HCT116 (cell line): ENCODE measurements at regions not wholly inside any gene's neighbourhood (a gene's known extent, or its start where the extent isn't known, plus 50 kb on each side); places are given as distances from the start of the nearest gene placed in this dataset.

Experiments
- CEBPB ChIP-seq: IDR thresholded peaks from 2 replicates; pipeline ENCODE4 v1.6.1; 2012; ENCODE audit warnings: low read depth
- EZH2 ChIP-seq: fragments of 200-600 bp; sonication (generic); IDR thresholded peaks from 2 replicates; pipeline ENCODE4 v1.6.1; 2017; ENCODE audit warnings: antibody characterized with exemption, mixed run types
- POLR2A ChIP-seq: IDR thresholded peaks from 2 replicates; pipeline ENCODE4 v1.7.0; 2011; ENCODE audit warnings: borderline replicate concordance; ENCODE audit not compliant: insufficient read depth, insufficient read length; ENCODE audit errors: extremely low read depth
- POLR2AphosphoS5 ChIP-seq: IDR thresholded peaks from 2 replicates; pipeline ENCODE4 v1.6.1; 2011; ENCODE audit warnings: mild to moderate bottlenecking, low read depth, low read length, moderate library complexity
- RAD21 ChIP-seq: IDR thresholded peaks from 2 replicates; pipeline ENCODE4 v1.6.1; 2012; ENCODE audit warnings: low read depth, mild to moderate bottlenecking
- TCF7L2 ChIP-seq: IDR thresholded peaks from 2 replicates; pipeline ENCODE4 v1.7.0; 2011; ENCODE audit warnings: borderline replicate concordance, inconsistent platforms; ENCODE audit not compliant: insufficient read depth, insufficient read length; ENCODE audit errors: extremely low read depth
- TF ChIP-seq, protein P1 (sequence below), 3 experiments: fragments of 200-600 bp in 1 of 3; sonication (generic) in 1 of 3; IDR thresholded peaks in 2 of 3; conservative IDR thresholded peaks in 1 of 3; 2 replicates each; pipeline ENCODE4 v1.5.1; 2012 to 2017; ENCODE audit warnings: low read depth in 2 of 3, low read length in 2 of 3, antibody characterized with exemption in 1 of 3, borderline replicate concordance in 1 of 3, control low read depth in 1 of 3, mild to moderate bottlenecking in 1 of 3, mixed read lengths in 1 of 3, mixed run types in 1 of 3, moderate library complexity in 1 of 3; ENCODE audit not compliant: insufficient read depth in 1 of 3

DNA sequence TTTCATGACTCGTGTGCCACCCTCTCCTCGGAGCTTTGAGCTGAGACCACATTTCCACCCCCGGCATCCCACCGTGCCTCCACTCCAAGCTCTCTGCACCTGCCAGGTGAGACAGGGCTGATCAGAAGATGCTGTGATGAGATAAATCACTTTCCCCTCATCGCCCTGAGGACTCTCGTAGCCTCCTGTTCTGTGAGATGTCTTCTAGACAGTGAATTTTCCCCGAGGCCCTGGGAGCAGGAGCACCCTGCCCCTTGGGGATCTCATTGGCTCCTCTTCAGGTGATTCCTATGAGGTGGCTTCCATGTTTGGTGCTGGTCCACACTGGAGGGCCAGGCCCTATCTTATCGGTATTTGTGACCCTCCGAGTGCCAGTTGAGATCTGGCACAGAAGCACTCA, 154.0 kb upstream of the TSHZ3 start:
- TF ChIP-seq EZH2 (no peak), TCF7L2 (no peak), CEBPB (no peak), RAD21 (no peak), POLR2A (no peak), POLR2AphosphoS5 (no peak)
- TF ChIP-seq, protein P1, sequence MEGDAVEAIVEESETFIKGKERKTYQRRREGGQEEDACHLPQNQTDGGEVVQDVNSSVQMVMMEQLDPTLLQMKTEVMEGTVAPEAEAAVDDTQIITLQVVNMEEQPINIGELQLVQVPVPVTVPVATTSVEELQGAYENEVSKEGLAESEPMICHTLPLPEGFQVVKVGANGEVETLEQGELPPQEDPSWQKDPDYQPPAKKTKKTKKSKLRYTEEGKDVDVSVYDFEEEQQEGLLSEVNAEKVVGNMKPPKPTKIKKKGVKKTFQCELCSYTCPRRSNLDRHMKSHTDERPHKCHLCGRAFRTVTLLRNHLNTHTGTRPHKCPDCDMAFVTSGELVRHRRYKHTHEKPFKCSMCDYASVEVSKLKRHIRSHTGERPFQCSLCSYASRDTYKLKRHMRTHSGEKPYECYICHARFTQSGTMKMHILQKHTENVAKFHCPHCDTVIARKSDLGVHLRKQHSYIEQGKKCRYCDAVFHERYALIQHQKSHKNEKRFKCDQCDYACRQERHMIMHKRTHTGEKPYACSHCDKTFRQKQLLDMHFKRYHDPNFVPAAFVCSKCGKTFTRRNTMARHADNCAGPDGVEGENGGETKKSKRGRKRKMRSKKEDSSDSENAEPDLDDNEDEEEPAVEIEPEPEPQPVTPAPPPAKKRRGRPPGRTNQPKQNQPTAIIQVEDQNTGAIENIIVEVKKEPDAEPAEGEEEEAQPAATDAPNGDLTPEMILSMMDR (IDR thresholded peaks at IDR 0.05 in 2 of 3, conservative IDR thresholded peaks at IDR 0.05 in 1 of 3; ENCODE audit: borderline replicate concordance in 1 of 3, insufficient read depth in 1 of 3, low read depth in 2 of 3, low read length in 2 of 3) = no peak
